SK-N-SH treated with all-trans-retinoic acid at 6 μM for 48 hours (cell line): ENCODE measurements at regions not wholly inside any gene's neighbourhood (a gene's known extent, or its start where the extent isn't known, plus 50 kb on each side); places are given as distances from the start of the nearest gene placed in this dataset.

Experiments used
- ARNTL ChIP-seq: fragments of 450-650 bp; formaldehyde crosslinking; IDR thresholded peaks from 2 replicates; pipeline ENCODE4 v1.5.0; 2020; ENCODE audit warnings: low read depth, mild to moderate bottlenecking, moderate library complexity, borderline replicate concordance
- CREB5 ChIP-seq: fragments of 250-450 bp; sonication (Bioruptor Pico); IDR thresholded peaks from 2 replicates; pipeline ENCODE4 v1.5.1; 2020; ENCODE audit warnings: low read depth, mild to moderate bottlenecking, moderate library complexity
- CSDC2 ChIP-seq: fragments of 250-450 bp; sonication (Bioruptor Pico); IDR thresholded peaks from 2 replicates; pipeline ENCODE4 v1.5.0; 2020; ENCODE audit warnings: mild to moderate bottlenecking, moderate library complexity
- GLIS3 ChIP-seq: fragments of 250-450 bp; sonication (Bioruptor Pico); IDR thresholded peaks from 2 replicates; pipeline ENCODE4 v1.5.0; 2020; ENCODE audit warnings: mild to moderate bottlenecking, moderate library complexity
- OSR1 ChIP-seq: fragments of 250-450 bp; sonication (Bioruptor Pico); IDR thresholded peaks from 2 replicates; pipeline ENCODE4 v1.8.0; 2022; ENCODE audit warnings: moderate library complexity, mild to moderate bottlenecking, inconsistent platforms
- PATZ1 ChIP-seq: fragments of 250-450 bp; sonication (Bioruptor Pico); IDR thresholded peaks from 2 replicates; pipeline ENCODE4 v1.8.0; 2020; ENCODE audit warnings: mild to moderate bottlenecking, moderate library complexity, borderline replicate concordance
- RARB ChIP-seq: fragments of 250-450 bp; sonication (Bioruptor Pico); IDR thresholded peaks from 2 replicates; pipeline ENCODE4 v1.8.0; 2021; ENCODE audit warnings: mild to moderate bottlenecking, moderate library complexity
- TCF4 ChIP-seq: fragments of 250-450 bp; sonication (Bioruptor Pico); IDR thresholded peaks from 2 replicates; pipeline ENCODE4 v1.8.0; 2021; ENCODE audit warnings: mild to moderate bottlenecking, moderate library complexity, borderline replicate concordance
- TOX ChIP-seq: fragments of 250-450 bp; sonication (Bioruptor Pico); IDR thresholded peaks from 2 replicates; pipeline ENCODE4 v1.8.0; 2021; ENCODE audit warnings: mild to moderate bottlenecking, moderate library complexity, borderline replicate concordance
- TSHZ2 ChIP-seq: fragments of 250-450 bp; sonication (Bioruptor Pico); IDR thresholded peaks from 2 replicates; pipeline ENCODE4 v1.5.0; 2020; ENCODE audit warnings: mild to moderate bottlenecking, moderate library complexity
- ZC3H10 ChIP-seq: fragments of 250-450 bp; sonication (Bioruptor Pico); IDR thresholded peaks from 2 replicates; pipeline ENCODE4 v1.5.1; 2021; ENCODE audit warnings: mild to moderate bottlenecking, moderate library complexity
- ZFP3 ChIP-seq: fragments of 250-450 bp; sonication (Bioruptor Pico); IDR thresholded peaks from 2 replicates; pipeline ENCODE4 v1.5.0; 2020; ENCODE audit warnings: mild to moderate bottlenecking, moderate library complexity
- ZFP30 ChIP-seq: fragments of 450-650 bp; formaldehyde crosslinking; IDR thresholded peaks from 2 replicates; pipeline ENCODE4 v1.5.0; 2022; ENCODE audit warnings: mild to moderate bottlenecking, moderate library complexity
- ZNF8 ChIP-seq: fragments of 450-650 bp; formaldehyde crosslinking; IDR thresholded peaks from 2 replicates; pipeline ENCODE4 v1.5.0; 2020; ENCODE audit warnings: mild to moderate bottlenecking, moderate library complexity

GRCh38 chr5:114634967-114635901 lies 273.4 kb downstream of the KCNN2 start:
- TF ChIP-seq TOX (CRISPR knock-in tag) = no peak
- TF ChIP-seq RARB (CRISPR knock-in tag) = no peak
- no peak for TF ChIP-seq PATZ1 (CRISPR knock-in tag)
- no peak for TF ChIP-seq ARNTL
- TF ChIP-seq TCF4 (CRISPR knock-in tag) = no peak
- TF ChIP-seq CSDC2 = no peak
- no peak for TF ChIP-seq ZFP30 (CRISPR knock-in tag)
- TF ChIP-seq ZC3H10 (CRISPR knock-in tag) = no peak
- TF ChIP-seq GLIS3 (CRISPR knock-in tag) = no peak
- no peak for TF ChIP-seq ZNF8
- TF ChIP-seq ZFP3 = no peak
- no peak for TF ChIP-seq OSR1 (CRISPR knock-in tag)
- no peak for TF ChIP-seq CREB5 (CRISPR knock-in tag)
- TF ChIP-seq TSHZ2 (CRISPR knock-in tag) = no peak
